BJ (cell line): ENCODE measurements at regions not wholly inside any gene's neighbourhood (a gene's known extent, or its start where the extent isn't known, plus 50 kb on each side); places are given as distances from the start of the nearest gene placed in this dataset.

Experiments
- CTCF ChIA-PET: fragments of 350-600 bp; formaldehyde crosslinking; extraction: SDS; loops from one replicate; lab custom pipeline; 2021; ENCODE audit warnings: antibody characterized with exemption, inconsistent platforms; lab: Yijun Ruan, JAX
- POLR2A ChIA-PET: fragments of 300-600 bp; sonication (Branson Sonifier 250); formaldehyde crosslinking; extraction: SDS; loops from one replicate; lab custom pipeline; 2021; ENCODE audit warnings: antibody characterized with exemption; lab: Charles Lee
- DNase-seq: peaks from one replicate; pipeline ENCODE4 v3.0.0-alpha.2; 2011; ENCODE audit warnings: low read depth
- H3K27me3 ChIP-seq: 2 replicates; pipeline ENCODE4 v1.6.0; 2011; ENCODE audit warnings: low read length; ENCODE audit not compliant: control insufficient read depth, insufficient read depth
- H3K36me3 ChIP-seq: 2 replicates; pipeline ENCODE4 v1.5.1; 2011; ENCODE audit warnings: low read length; ENCODE audit not compliant: control insufficient read depth, insufficient read depth
- H3K4me3 ChIP-seq: 2 replicates; pipeline ENCODE4 v1.5.1; 2011; ENCODE audit warnings: low read depth, mild to moderate bottlenecking, control low read depth, low read length
- CTCF ChIP-seq: IDR thresholded peaks from 2 replicates; pipeline ENCODE4 v1.5.1; 2011; ENCODE audit warnings: low read depth, mild to moderate bottlenecking, control low read depth, inconsistent platforms, low read length, moderate library complexity; ENCODE audit not compliant: insufficient read depth

GRCh38 chr10:62453274-62453673, 79.1 kb downstream of the ZNF365 start:
- ChIA-PET CTCF (no interaction called here), POLR2A (no interaction called here)
- Histone ChIP-seq H3K4me3 (no peak overlapping the region), H3K27me3 (no peaks in the 10 kb centered on the region), H3K36me3 (no peaks in the 10 kb centered on the region)
- no peak for DNase-seq
- TF ChIP-seq CTCF: no peak

- H3K4me3 ChIP-seq: no peak overlapping the region
- CTCF ChIA-PET: interaction anchor here (0.7 to 2.5 kb wide), 3 partner anchors 17 to 557 kb away, joined by 3 to 9 read pairs (median 3); no protein-coding TSS in a partner anchor
- no peaks in the 10 kb centered on the region for H3K36me3 ChIP-seq
- H3K27me3 ChIP-seq: no peaks in the 10 kb centered on the region
- DNase-seq: peak; percentile 70
- TF ChIP-seq CTCF: no peak
- POLR2A ChIA-PET: no interaction called here
These were observed 80.7 kb downstream of the ZNF365 start for GRCh38 chr10:62454687-62455397.

GRCh38 chr10:62456611-62457101, 82.5 kb downstream of the ZNF365 start:
- Histone ChIP-seq H3K4me3 (no peak overlapping the region), H3K27me3 (no peaks in the 10 kb centered on the region), H3K36me3 (no peaks in the 10 kb centered on the region)
- ChIA-PET CTCF (interaction anchor here (1.1 to 2.5 kb wide), 2 partner anchors 19 to 137 kb away, joined by 3 to 9 read pairs; no protein-coding TSS in a partner anchor), POLR2A (no interaction called here)
- TF ChIP-seq CTCF: no peak
- peak; percentile 59 for DNase-seq

GRCh38 chr10:62457196-62457595, 83.0 kb downstream of the ZNF365 start:
- ChIA-PET CTCF (interaction anchor here (0.6 to 1.6 kb wide), 3 partner anchors 19 to 180 kb away, joined by 3 read pairs; no protein-coding TSS in a partner anchor), POLR2A (no interaction called here)
- H3K27me3 ChIP-seq: no peaks in the 10 kb centered on the region
- no peaks in the 10 kb centered on the region for H3K36me3 ChIP-seq
- DNase-seq: no peak
- no peak for TF ChIP-seq CTCF
- H3K4me3 ChIP-seq: no peak overlapping the region

GRCh38 chr10:62457598-62457997, 83.4 kb downstream of the ZNF365 start:
- POLR2A ChIA-PET: no interaction called here
- CTCF ChIA-PET: interaction anchor here (0.6 to 1.6 kb wide), 4 partner anchors 20 to 700 kb away, joined by 3 read pairs; no protein-coding TSS in a partner anchor
- no peak for TF ChIP-seq CTCF
- Histone ChIP-seq H3K27me3 (no peaks in the 10 kb centered on the region), H3K4me3 (no peak overlapping the region), H3K36me3 (no peaks in the 10 kb centered on the region)
- no peak for DNase-seq
